ENCODE measurements at regions not wholly inside any gene's neighbourhood (a gene's known extent, or its start where the extent isn't known, plus 50 kb on each side); places are given as distances from the start of the nearest gene placed in this dataset.

DNA sequence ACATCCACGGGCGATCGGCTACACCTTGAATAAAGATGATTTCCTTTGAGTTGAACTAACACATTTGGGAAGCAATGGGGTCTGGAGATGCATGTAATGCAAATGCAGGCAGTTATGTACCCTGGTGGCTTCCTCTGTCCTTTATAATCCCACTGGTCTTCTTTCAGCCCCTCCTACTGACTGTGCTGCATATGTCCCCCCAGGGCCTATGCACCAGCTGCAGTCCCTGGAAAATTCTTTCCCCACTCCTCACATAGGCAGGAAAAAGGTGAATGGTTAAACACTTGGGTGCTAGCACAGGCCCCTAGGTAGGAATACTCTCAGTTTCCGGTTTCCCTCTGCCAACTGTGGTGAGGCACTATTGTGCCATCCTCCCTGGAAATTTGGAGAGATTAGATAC, 294.8 kb upstream of the SOX5 start (continued):
- TF ChIP-seq CREM (CRISPR knock-in tag; IDR thresholded peaks at IDR 0.05) (no peak), KAT7 (CRISPR knock-in tag; IDR thresholded peaks at IDR 0.05; ENCODE audit: borderline replicate concordance) (no peak), ATF1 (CRISPR knock-in tag; IDR thresholded peaks at IDR 0.05) (no peak)
- TF ChIP-seq, protein P1, sequence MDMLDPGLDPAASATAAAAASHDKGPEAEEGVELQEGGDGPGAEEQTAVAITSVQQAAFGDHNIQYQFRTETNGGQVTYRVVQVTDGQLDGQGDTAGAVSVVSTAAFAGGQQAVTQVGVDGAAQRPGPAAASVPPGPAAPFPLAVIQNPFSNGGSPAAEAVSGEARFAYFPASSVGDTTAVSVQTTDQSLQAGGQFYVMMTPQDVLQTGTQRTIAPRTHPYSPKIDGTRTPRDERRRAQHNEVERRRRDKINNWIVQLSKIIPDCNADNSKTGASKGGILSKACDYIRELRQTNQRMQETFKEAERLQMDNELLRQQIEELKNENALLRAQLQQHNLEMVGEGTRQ (CRISPR knock-in tag; IDR thresholded peaks at IDR 0.05): no peak
- TF ChIP-seq, protein P2, sequence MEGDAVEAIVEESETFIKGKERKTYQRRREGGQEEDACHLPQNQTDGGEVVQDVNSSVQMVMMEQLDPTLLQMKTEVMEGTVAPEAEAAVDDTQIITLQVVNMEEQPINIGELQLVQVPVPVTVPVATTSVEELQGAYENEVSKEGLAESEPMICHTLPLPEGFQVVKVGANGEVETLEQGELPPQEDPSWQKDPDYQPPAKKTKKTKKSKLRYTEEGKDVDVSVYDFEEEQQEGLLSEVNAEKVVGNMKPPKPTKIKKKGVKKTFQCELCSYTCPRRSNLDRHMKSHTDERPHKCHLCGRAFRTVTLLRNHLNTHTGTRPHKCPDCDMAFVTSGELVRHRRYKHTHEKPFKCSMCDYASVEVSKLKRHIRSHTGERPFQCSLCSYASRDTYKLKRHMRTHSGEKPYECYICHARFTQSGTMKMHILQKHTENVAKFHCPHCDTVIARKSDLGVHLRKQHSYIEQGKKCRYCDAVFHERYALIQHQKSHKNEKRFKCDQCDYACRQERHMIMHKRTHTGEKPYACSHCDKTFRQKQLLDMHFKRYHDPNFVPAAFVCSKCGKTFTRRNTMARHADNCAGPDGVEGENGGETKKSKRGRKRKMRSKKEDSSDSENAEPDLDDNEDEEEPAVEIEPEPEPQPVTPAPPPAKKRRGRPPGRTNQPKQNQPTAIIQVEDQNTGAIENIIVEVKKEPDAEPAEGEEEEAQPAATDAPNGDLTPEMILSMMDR (IDR thresholded peaks at IDR 0.05): no peak

DNA sequence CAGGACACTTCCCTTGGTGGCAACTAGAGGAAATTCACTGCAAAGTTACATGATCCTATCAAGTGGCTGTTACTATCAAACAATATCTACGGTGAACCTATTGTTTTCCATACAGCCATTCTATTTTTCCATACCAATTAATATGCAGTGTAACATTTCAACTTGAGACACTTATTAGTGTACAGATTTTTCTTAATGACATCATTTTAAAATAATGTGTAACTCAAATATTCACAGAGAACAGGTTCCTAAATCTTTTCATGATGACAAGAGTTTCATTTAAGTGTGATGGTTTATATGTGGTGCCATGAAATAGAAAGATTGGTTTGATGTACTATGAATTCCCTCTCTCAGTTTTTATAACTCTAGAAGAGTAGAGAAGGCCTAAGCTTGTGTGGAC, 291.2 kb upstream of the SOX5 start:
- H3K27me3 Mint-ChIP-seq (ENCODE audit: low read depth): no peaks in the 10 kb centered on the region
- CTCF ChIA-PET: no interaction called here
- POLR2A ChIA-PET: no interaction called here
- ATAC-seq (no peak), DNase-seq (ENCODE audit: low spot score) (no peak)
- no peak overlapping the region for H3K4me3 Mint-ChIP-seq
- TF ChIP-seq EMX1 (CRISPR knock-in tag; IDR thresholded peaks at IDR 0.05): no peak
- TF ChIP-seq ZNF396 (CRISPR knock-in tag; IDR thresholded peaks at IDR 0.05; ENCODE audit: borderline replicate concordance): no peak
- TF ChIP-seq, protein P3, sequence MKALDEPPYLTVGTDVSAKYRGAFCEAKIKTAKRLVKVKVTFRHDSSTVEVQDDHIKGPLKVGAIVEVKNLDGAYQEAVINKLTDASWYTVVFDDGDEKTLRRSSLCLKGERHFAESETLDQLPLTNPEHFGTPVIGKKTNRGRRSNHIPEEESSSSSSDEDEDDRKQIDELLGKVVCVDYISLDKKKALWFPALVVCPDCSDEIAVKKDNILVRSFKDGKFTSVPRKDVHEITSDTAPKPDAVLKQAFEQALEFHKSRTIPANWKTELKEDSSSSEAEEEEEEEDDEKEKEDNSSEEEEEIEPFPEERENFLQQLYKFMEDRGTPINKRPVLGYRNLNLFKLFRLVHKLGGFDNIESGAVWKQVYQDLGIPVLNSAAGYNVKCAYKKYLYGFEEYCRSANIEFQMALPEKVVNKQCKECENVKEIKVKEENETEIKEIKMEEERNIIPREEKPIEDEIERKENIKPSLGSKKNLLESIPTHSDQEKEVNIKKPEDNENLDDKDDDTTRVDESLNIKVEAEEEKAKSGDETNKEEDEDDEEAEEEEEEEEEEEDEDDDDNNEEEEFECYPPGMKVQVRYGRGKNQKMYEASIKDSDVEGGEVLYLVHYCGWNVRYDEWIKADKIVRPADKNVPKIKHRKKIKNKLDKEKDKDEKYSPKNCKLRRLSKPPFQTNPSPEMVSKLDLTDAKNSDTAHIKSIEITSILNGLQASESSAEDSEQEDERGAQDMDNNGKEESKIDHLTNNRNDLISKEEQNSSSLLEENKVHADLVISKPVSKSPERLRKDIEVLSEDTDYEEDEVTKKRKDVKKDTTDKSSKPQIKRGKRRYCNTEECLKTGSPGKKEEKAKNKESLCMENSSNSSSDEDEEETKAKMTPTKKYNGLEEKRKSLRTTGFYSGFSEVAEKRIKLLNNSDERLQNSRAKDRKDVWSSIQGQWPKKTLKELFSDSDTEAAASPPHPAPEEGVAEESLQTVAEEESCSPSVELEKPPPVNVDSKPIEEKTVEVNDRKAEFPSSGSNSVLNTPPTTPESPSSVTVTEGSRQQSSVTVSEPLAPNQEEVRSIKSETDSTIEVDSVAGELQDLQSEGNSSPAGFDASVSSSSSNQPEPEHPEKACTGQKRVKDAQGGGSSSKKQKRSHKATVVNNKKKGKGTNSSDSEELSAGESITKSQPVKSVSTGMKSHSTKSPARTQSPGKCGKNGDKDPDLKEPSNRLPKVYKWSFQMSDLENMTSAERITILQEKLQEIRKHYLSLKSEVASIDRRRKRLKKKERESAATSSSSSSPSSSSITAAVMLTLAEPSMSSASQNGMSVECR (CRISPR knock-in tag; IDR thresholded peaks at IDR 0.05; ENCODE audit: borderline replicate concordance): no peak
- no peak for TF ChIP-seq ETV6 (CRISPR knock-in tag; IDR thresholded peaks at IDR 0.05)
- TF ChIP-seq JUN (CRISPR knock-in tag; IDR thresholded peaks at IDR 0.05): no peak
- TF ChIP-seq MYBL2 (CRISPR knock-in tag; IDR thresholded peaks at IDR 0.05): no peak
- no peaks in the 10 kb centered on the region for H3K36me3 Mint-ChIP-seq
- no peaks in the 10 kb centered on the region for H3K9me3 Mint-ChIP-seq
- peaks cover 40% of the 10 kb centered on the region for H3K4me1 Mint-ChIP-seq
- no peak overlapping the region for H3K27ac Mint-ChIP-seq

DNA sequence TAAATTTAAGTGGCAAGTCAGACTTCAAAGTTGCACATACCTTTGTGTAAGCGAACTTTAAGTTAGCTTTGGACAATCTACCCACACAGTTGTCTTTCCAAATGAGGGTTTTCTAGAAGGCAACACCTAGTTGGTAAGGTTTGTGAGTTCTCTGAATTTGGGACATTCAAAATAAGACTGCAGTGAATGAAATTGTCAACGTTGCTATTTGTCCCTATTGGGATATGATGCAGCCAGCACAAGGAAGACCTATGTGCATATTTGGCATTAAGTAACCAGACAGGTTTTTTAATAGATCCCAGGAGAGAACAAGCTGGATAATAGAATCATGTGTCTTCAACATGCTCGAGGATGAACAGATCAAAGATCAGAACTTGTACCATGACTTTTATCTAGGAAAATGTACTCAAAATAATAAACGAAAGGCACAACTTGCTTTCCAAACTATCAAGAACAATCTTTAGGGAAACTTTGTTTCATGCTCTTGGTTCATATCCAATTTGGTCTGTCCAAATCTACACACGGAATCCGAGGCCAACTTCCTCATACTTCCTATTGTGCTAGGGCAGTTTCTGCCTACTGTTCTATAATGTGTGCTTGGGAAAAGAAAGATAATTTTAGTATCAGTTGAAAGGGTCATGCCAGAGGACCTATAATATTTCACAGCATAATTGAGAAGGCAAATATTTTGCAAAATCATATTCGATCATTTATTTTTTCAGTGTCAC, 284.2 kb upstream of the SOX5 start:
- ATAC-seq: no peak
- H3K27me3 Mint-ChIP-seq (ENCODE audit: low read depth): no peaks in the 10 kb centered on the region
- H3K4me3 Mint-ChIP-seq: no peak overlapping the region
- H3K4me1 Mint-ChIP-seq: peaks cover 32% of the 10 kb centered on the region
- no peaks in the 10 kb centered on the region for H3K36me3 Mint-ChIP-seq
- POLR2A ChIA-PET: no interaction called here
- no peak overlapping the region for H3K27ac Mint-ChIP-seq
- no peak for DNase-seq (ENCODE audit: low spot score)
- CTCF ChIA-PET: no interaction called here
- H3K9me3 Mint-ChIP-seq: peaks cover 4% of the 10 kb centered on the region; the same call in 1 of the 2 replicates
- TF ChIP-seq ZNF671 (CRISPR knock-in tag; IDR thresholded peaks at IDR 0.05): no peak
- TF ChIP-seq, protein P4, sequence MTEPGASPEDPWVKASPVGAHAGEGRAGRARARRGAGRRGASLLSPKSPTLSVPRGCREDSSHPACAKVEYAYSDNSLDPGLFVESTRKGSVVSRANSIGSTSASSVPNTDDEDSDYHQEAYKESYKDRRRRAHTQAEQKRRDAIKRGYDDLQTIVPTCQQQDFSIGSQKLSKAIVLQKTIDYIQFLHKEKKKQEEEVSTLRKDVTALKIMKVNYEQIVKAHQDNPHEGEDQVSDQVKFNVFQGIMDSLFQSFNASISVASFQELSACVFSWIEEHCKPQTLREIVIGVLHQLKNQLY (CRISPR knock-in tag; IDR thresholded peaks at IDR 0.05): no peak
- no peak for TF ChIP-seq ZNF423 (CRISPR knock-in tag; IDR thresholded peaks at IDR 0.05)
- TF ChIP-seq ZNF263 (CRISPR knock-in tag; IDR thresholded peaks at IDR 0.05; ENCODE audit: low read depth): no peak
- TF ChIP-seq, protein P2 (IDR thresholded peaks at IDR 0.05): no peak
- TF ChIP-seq, protein P3 (CRISPR knock-in tag; IDR thresholded peaks at IDR 0.05; ENCODE audit: borderline replicate concordance): no peak
- no peak for TF ChIP-seq JUN (CRISPR knock-in tag; IDR thresholded peaks at IDR 0.05)
- no peak for TF ChIP-seq GTF2I (CRISPR knock-in tag; conservative IDR thresholded peaks at IDR 0.05)
- TF ChIP-seq ZNF416 (CRISPR knock-in tag; IDR thresholded peaks at IDR 0.05): no peak
- no peak for TF ChIP-seq ZNF317 (CRISPR knock-in tag; IDR thresholded peaks at IDR 0.05; ENCODE audit: borderline replicate concordance, low read depth)
- TF ChIP-seq SOX15 (CRISPR knock-in tag; IDR thresholded peaks at IDR 0.05): no peak

All from WTC11 (cell line).